ENCODE measurements at regions not wholly inside any gene's neighbourhood (a gene's known extent, or its start where the extent isn't known, plus 50 kb on each side); places are given as distances from the start of the nearest gene placed in this dataset.

DNA sequence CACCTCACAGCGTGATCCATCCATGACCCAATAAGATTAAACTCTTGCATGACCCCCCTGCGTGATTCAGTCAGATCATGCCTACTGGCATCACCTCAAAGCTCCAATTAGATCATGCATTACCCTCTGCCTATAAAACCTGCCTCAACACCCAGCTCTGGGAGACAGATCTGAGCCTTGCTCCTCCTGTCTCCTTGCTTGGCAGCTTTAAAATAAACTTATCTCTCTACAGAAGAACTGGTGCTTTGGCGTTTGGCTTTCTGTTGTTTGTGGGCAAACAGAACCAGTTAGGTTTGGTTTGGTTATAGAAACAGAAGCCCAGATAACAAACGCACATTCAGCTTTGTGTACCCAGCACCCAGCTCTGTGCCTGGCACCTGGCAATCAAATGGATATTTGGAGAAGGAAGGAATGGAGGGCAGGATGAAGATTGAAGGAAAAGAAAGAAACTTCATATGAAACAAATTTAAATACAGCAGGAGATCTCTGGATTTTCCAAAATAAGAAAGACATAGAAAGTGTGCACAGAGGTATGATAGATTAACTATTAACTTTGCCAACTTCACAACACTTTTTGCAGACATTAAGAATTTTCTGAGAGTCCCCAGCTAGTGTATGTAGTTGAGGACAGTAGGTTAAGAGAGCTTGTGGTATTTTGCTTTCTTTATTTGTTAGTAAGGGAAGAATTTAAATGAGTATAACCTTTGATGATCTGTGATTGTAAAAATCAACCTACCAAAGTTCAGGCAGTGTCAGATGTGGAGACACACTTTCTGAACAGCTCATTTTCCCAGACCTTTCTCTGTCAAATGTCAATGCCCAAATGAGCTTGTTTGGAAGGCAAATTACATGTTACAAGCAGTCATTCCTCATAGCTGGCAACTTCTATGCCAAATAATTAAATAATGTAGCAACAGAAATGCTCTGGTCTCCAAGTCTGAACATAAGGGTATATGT lies 102.1 kb upstream of the ASTN2 start:
- TF ChIP-seq EZH2 (IDR thresholded peaks at IDR 0.05; ENCODE audit: low read depth, unreplicated experiment) (no peak), POLR2AphosphoS5 (IDR thresholded peaks at IDR 0.05; ENCODE audit: low read depth) (no peak), EZH2phosphoT487 (IDR thresholded peaks at IDR 0.05; ENCODE audit: unreplicated experiment) (no peak), ZNF331 (CRISPR knock-in tag; IDR thresholded peaks at IDR 0.05; ENCODE audit: low read depth) (no peak), CREB1 (CRISPR knock-in tag; IDR thresholded peaks at IDR 0.05; ENCODE audit: low read depth) (no peak), STAT1 (IDR thresholded peaks at IDR 0.05; ENCODE audit: unreplicated experiment) (no peak)
- TF ChIP-seq, protein P1, sequence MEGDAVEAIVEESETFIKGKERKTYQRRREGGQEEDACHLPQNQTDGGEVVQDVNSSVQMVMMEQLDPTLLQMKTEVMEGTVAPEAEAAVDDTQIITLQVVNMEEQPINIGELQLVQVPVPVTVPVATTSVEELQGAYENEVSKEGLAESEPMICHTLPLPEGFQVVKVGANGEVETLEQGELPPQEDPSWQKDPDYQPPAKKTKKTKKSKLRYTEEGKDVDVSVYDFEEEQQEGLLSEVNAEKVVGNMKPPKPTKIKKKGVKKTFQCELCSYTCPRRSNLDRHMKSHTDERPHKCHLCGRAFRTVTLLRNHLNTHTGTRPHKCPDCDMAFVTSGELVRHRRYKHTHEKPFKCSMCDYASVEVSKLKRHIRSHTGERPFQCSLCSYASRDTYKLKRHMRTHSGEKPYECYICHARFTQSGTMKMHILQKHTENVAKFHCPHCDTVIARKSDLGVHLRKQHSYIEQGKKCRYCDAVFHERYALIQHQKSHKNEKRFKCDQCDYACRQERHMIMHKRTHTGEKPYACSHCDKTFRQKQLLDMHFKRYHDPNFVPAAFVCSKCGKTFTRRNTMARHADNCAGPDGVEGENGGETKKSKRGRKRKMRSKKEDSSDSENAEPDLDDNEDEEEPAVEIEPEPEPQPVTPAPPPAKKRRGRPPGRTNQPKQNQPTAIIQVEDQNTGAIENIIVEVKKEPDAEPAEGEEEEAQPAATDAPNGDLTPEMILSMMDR (conservative IDR thresholded peaks at IDR 0.05; ENCODE audit: low read depth in 2 of 2): no peak
- TF ChIP-seq, protein P2, sequence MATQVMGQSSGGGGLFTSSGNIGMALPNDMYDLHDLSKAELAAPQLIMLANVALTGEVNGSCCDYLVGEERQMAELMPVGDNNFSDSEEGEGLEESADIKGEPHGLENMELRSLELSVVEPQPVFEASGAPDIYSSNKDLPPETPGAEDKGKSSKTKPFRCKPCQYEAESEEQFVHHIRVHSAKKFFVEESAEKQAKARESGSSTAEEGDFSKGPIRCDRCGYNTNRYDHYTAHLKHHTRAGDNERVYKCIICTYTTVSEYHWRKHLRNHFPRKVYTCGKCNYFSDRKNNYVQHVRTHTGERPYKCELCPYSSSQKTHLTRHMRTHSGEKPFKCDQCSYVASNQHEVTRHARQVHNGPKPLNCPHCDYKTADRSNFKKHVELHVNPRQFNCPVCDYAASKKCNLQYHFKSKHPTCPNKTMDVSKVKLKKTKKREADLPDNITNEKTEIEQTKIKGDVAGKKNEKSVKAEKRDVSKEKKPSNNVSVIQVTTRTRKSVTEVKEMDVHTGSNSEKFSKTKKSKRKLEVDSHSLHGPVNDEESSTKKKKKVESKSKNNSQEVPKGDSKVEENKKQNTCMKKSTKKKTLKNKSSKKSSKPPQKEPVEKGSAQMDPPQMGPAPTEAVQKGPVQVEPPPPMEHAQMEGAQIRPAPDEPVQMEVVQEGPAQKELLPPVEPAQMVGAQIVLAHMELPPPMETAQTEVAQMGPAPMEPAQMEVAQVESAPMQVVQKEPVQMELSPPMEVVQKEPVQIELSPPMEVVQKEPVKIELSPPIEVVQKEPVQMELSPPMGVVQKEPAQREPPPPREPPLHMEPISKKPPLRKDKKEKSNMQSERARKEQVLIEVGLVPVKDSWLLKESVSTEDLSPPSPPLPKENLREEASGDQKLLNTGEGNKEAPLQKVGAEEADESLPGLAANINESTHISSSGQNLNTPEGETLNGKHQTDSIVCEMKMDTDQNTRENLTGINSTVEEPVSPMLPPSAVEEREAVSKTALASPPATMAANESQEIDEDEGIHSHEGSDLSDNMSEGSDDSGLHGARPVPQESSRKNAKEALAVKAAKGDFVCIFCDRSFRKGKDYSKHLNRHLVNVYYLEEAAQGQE (IDR thresholded peaks at IDR 0.05; ENCODE audit: unreplicated experiment): no peak
- TF ChIP-seq, protein P3, sequence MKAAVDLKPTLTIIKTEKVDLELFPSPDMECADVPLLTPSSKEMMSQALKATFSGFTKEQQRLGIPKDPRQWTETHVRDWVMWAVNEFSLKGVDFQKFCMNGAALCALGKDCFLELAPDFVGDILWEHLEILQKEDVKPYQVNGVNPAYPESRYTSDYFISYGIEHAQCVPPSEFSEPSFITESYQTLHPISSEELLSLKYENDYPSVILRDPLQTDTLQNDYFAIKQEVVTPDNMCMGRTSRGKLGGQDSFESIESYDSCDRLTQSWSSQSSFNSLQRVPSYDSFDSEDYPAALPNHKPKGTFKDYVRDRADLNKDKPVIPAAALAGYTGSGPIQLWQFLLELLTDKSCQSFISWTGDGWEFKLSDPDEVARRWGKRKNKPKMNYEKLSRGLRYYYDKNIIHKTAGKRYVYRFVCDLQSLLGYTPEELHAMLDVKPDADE (IDR thresholded peaks at IDR 0.05): no peak
